ENCODE measurements at regions not wholly inside any gene's neighbourhood (a gene's known extent, or its start where the extent isn't known, plus 50 kb on each side); places are given as distances from the start of the nearest gene placed in this dataset.
A peak's percentile ranks its signal among the peaks of the same experiment; 100 is the strongest.

- FAIRE-seq = peak; percentile 83
- H3K4me1 ChIP-seq = no peaks in the 10 kb centered on the region
- H3K36me3 ChIP-seq = no peaks in the 10 kb centered on the region
- peak in 3 of 4 donors; percentile 59 to 72 (median 65) for ATAC-seq
- WGBS, 2 donors = 63 to 67% methylated on average over 7 of the region's 7 CpGs
- no peak overlapping the region for H3K27ac ChIP-seq
- H3K4me3 ChIP-seq = no peak overlapping the region
- no peaks in the 10 kb centered on the region for H3K9me3 ChIP-seq
- intact Hi-C loops (cut with DNase I) = loop anchor here in 2 of 3 donors (5.0 to 10.0 kb wide), 2 partner anchors 354 to 362 kb away; no protein-coding TSS in a partner anchor
- DNase-seq = no peak
- TF ChIP-seq CTCF (IDR thresholded peaks at IDR 0.05) = peak in 3 of 4 donors; percentile 49 to 59 (median 51)
- no peaks in the 10 kb centered on the region for H3K27me3 ChIP-seq
Observed at GRCh38 chr7:106793015-106793975, 71.8 kb upstream of the PIK3CG start.

GRCh38 chr7:106794276-106795083, 70.6 kb upstream of the PIK3CG start:
- no peak for ATAC-seq
- no peak for DNase-seq
- intact Hi-C loops (cut with DNase I) = loop anchor here in 2 of 3 donors (5.0 to 10.0 kb wide), 2 partner anchors 353 to 360 kb away; no protein-coding TSS in a partner anchor
- no peaks in the 10 kb centered on the region for H3K9me3 ChIP-seq
- H3K27me3 ChIP-seq = no peaks in the 10 kb centered on the region
- no peaks in the 10 kb centered on the region for H3K4me1 ChIP-seq
- no peaks in the 10 kb centered on the region for H3K36me3 ChIP-seq
- H3K4me3 ChIP-seq = no peak overlapping the region
- WGBS, 2 donors = 65 to 70% methylated on average over 6 of the region's 6 CpGs
- TF ChIP-seq CTCF (IDR thresholded peaks at IDR 0.05) = no peak
- H3K27ac ChIP-seq = no peak overlapping the region
- no peak for FAIRE-seq

- 73 to 83% methylated on average over 6 of the region's 6 CpGs for WGBS, 2 donors
- no peak for TF ChIP-seq CTCF (IDR thresholded peaks at IDR 0.05)
- Histone ChIP-seq H3K36me3 (no peaks in the 10 kb centered on the region), H3K4me1 (no peaks in the 10 kb centered on the region), H3K27ac (no peak overlapping the region), H3K27me3 (no peaks in the 10 kb centered on the region), H3K4me3 (no peak overlapping the region), H3K9me3 (no peaks in the 10 kb centered on the region)
- intact Hi-C loops (cut with DNase I) = loop anchor here in 1 of 3 donors (10.0 kb wide), 1 partner anchor 360 kb away; no protein-coding TSS in a partner anchor
- FAIRE-seq = no peak
- no peak for ATAC-seq
- no peak for DNase-seq
Observed at GRCh38 chr7:106795084-106795876, 69.8 kb upstream of the PIK3CG start.

DNA sequence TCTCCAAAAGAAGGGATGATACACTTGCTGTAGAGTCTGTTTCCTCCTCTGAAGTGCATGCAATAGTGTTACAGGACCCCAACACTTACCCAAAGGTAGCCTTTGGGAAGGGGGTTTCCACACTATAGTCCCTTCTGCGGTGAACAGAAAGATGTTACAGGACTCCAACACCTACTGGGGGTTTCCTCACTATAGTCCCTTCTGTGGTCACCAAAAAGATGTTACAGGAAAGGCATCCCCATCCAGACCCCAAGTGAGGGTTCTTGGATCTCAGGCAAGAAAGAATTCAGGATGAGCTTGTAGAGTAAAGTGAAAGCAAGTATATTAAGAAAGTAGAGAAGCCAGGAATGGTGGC, 69.2 kb upstream of the PIK3CG start:
- intact Hi-C loops (cut with DNase I) = loop anchor here in 1 of 3 donors (10.0 kb wide), 1 partner anchor 359 kb away; no protein-coding TSS in a partner anchor
- Histone ChIP-seq H3K27me3 (no peaks in the 10 kb centered on the region), H3K4me1 (no peaks in the 10 kb centered on the region), H3K36me3 (no peaks in the 10 kb centered on the region), H3K4me3 (no peak overlapping the region), H3K27ac (no peak overlapping the region), H3K9me3 (no peaks in the 10 kb centered on the region)
- WGBS, 2 donors = 43 to 48% methylated on average over 1 of the region's 1 CpG
- TF ChIP-seq CTCF (IDR thresholded peaks at IDR 0.05) = no peak
- FAIRE-seq = no peak
- ATAC-seq = no peak
- no peak for DNase-seq

Measured in pancreas (tissue), 10 donors.